ENCODE measurements at regions not wholly inside any gene's neighbourhood (a gene's known extent, or its start where the extent isn't known, plus 50 kb on each side); places are given as distances from the start of the nearest gene placed in this dataset.

- Histone ChIP-seq H2BK15ac (ENCODE audit: low read depth, poor library complexity, severe bottlenecking) (no peak overlapping the region), H4K8ac (ENCODE audit: low read length) (no peak overlapping the region), H3K9ac (ENCODE audit: low read length) (no peak overlapping the region), H3K36me3 (ENCODE audit: control insufficient read depth in 1 of 2, insufficient read depth in 2 of 2, low read depth in 1 of 2, low read length in 2 of 2) (no peaks in the 10 kb centered on the region), H4K91ac (ENCODE audit: low read length) (no peak overlapping the region), H3K18ac (ENCODE audit: low read depth in 1 of 2, low read length in 2 of 2) (no peak overlapping the region), H3K9me3 (ENCODE audit: control insufficient read depth, low read length) (no peaks in the 10 kb centered on the region), H2BK5ac (ENCODE audit: low read depth, low read length, poor library complexity, severe bottlenecking) (no peak overlapping the region), H3K4me2 (ENCODE audit: low read length, poor library complexity, severe bottlenecking) (no peak overlapping the region), H3K23ac (ENCODE audit: low read length in 2 of 2) (no peak overlapping the region), H3K14ac (ENCODE audit: low read length in 2 of 2) (no peak overlapping the region), H3K27me3 (ENCODE audit: control insufficient read depth in 1 of 2, insufficient read depth in 1 of 2, low read length in 2 of 2) (no peaks in the 10 kb centered on the region), H3K4ac (ENCODE audit: low read depth in 1 of 2, low read length in 2 of 2) (no peak overlapping the region), H2AFZ (ENCODE audit: low read depth, low read length) (no peak overlapping the region), H3K4me1 (ENCODE audit: control insufficient read depth, insufficient read depth, low read depth, low read length) (no peaks in the 10 kb centered on the region), H3K79me1 (replicated peaks; ENCODE audit: low read length, poor library complexity, severe bottlenecking) (no peaks in the 10 kb centered on the region), H2AK5ac (ENCODE audit: low read length, severe bottlenecking) (no peak overlapping the region), H2BK120ac (ENCODE audit: low read depth, low read length) (no peak overlapping the region), H3K4me3 (ENCODE audit: insufficient read depth in 1 of 2, low read depth in 1 of 2, low read length in 2 of 2) (no peak overlapping the region), H2BK12ac (ENCODE audit: low read length in 2 of 2) (no peak overlapping the region), H3K27ac (ENCODE audit: low read length, poor library complexity, severe bottlenecking) (no peak overlapping the region)
- DNase-seq: no peak
- 89% methylated on average over 11 of the region's 11 CpGs for WGBS
These were observed 602.9 kb upstream of the ARID1B start for GRCh38 chr6:156174031-156174890.

DNA sequence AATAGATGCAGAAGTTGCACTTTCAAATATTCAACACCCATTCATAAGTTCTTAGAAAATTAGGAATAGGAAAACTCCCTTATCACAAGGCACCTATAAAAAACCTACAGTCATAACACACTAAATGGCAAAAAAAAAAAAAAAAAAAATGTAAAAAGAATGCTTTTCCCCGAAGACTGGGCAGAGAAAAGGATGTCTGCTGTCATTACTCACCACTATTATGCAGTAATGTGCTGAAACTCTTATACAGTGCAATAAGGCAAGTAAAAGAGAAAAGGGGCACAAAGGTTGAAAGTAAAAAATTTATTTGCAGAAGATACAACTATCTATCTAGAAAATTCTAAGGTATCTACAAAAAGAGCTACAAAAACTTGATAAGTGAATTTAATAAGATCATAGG is 607.8 kb upstream of the ARID1B start:
- no peak overlapping the region for H2AFZ ChIP-seq (ENCODE audit: low read depth, low read length)
- H2BK5ac ChIP-seq (ENCODE audit: low read depth, low read length, poor library complexity, severe bottlenecking): no peak overlapping the region
- no peak overlapping the region for H3K4ac ChIP-seq (ENCODE audit: low read depth in 1 of 2, low read length in 2 of 2)
- H3K18ac ChIP-seq (ENCODE audit: low read depth in 1 of 2, low read length in 2 of 2): no peak overlapping the region
- no peak for DNase-seq
- no peak overlapping the region for H3K4me2 ChIP-seq (ENCODE audit: low read length, poor library complexity, severe bottlenecking)
- no peak overlapping the region for H4K8ac ChIP-seq (ENCODE audit: low read length)
- H3K14ac ChIP-seq (ENCODE audit: low read length in 2 of 2): no peak overlapping the region
- no peaks in the 10 kb centered on the region for H3K79me1 ChIP-seq (replicated peaks; ENCODE audit: low read length, poor library complexity, severe bottlenecking)
- no peak overlapping the region for H3K27ac ChIP-seq (ENCODE audit: low read length, poor library complexity, severe bottlenecking)
- no peak overlapping the region for H2BK12ac ChIP-seq (ENCODE audit: low read length in 2 of 2)
- no peak overlapping the region for H3K23ac ChIP-seq (ENCODE audit: low read length in 2 of 2)
- H3K36me3 ChIP-seq (ENCODE audit: control insufficient read depth in 1 of 2, insufficient read depth in 2 of 2, low read depth in 1 of 2, low read length in 2 of 2): no peaks in the 10 kb centered on the region
- no peak overlapping the region for H3K4me3 ChIP-seq (ENCODE audit: insufficient read depth in 1 of 2, low read depth in 1 of 2, low read length in 2 of 2)
- no CpG with 5 or more reads among the region's 1 CpG for WGBS
- no peak overlapping the region for H4K91ac ChIP-seq (ENCODE audit: low read length)
- H3K9me3 ChIP-seq (ENCODE audit: control insufficient read depth, low read length): no peaks in the 10 kb centered on the region
- H2AK5ac ChIP-seq (ENCODE audit: low read length, severe bottlenecking): no peak overlapping the region
- H2BK120ac ChIP-seq (ENCODE audit: low read depth, low read length): no peak overlapping the region
- no peak overlapping the region for H2BK15ac ChIP-seq (ENCODE audit: low read depth, poor library complexity, severe bottlenecking)
- no peak overlapping the region for H3K9ac ChIP-seq (ENCODE audit: low read length)
- no peaks in the 10 kb centered on the region for H3K4me1 ChIP-seq (ENCODE audit: control insufficient read depth, insufficient read depth, low read depth, low read length)
- no peaks in the 10 kb centered on the region for H3K27me3 ChIP-seq (ENCODE audit: control insufficient read depth in 1 of 2, insufficient read depth in 1 of 2, low read length in 2 of 2)

GRCh38 chr6:156167625-156168071 is 609.5 kb upstream of the ARID1B start:
- no peaks in the 10 kb centered on the region for H3K36me3 ChIP-seq (ENCODE audit: control insufficient read depth in 1 of 2, insufficient read depth in 2 of 2, low read depth in 1 of 2, low read length in 2 of 2)
- H3K27me3 ChIP-seq (ENCODE audit: control insufficient read depth in 1 of 2, insufficient read depth in 1 of 2, low read length in 2 of 2): no peaks in the 10 kb centered on the region
- no peak overlapping the region for H3K4ac ChIP-seq (ENCODE audit: low read depth in 1 of 2, low read length in 2 of 2)
- H3K4me3 ChIP-seq (ENCODE audit: insufficient read depth in 1 of 2, low read depth in 1 of 2, low read length in 2 of 2): peak overlapping the region in 1 of 2 experiments; percentile 63
- WGBS: 91% methylated on average over 7 of the region's 7 CpGs
- H3K9me3 ChIP-seq (ENCODE audit: control insufficient read depth, low read length): no peaks in the 10 kb centered on the region
- no peak overlapping the region for H4K8ac ChIP-seq (ENCODE audit: low read length)
- H2BK5ac ChIP-seq (ENCODE audit: low read depth, low read length, poor library complexity, severe bottlenecking): no peak overlapping the region
- no peak overlapping the region for H2BK120ac ChIP-seq (ENCODE audit: low read depth, low read length)
- H2BK15ac ChIP-seq (ENCODE audit: low read depth, poor library complexity, severe bottlenecking): no peak overlapping the region
- DNase-seq: no peak
- H3K18ac ChIP-seq (ENCODE audit: low read depth in 1 of 2, low read length in 2 of 2): no peak overlapping the region
- H3K14ac ChIP-seq (ENCODE audit: low read length in 2 of 2): peak overlapping the region in 1 of 2 experiments; percentile 7
- H3K9ac ChIP-seq (ENCODE audit: low read length): peak overlapping the region; percentile 80
- H3K27ac ChIP-seq (ENCODE audit: low read length, poor library complexity, severe bottlenecking): no peak overlapping the region
- no peak overlapping the region for H4K91ac ChIP-seq (ENCODE audit: low read length)
- no peaks in the 10 kb centered on the region for H3K4me1 ChIP-seq (ENCODE audit: control insufficient read depth, insufficient read depth, low read depth, low read length)
- no peak overlapping the region for H2BK12ac ChIP-seq (ENCODE audit: low read length in 2 of 2)
- H3K23ac ChIP-seq (ENCODE audit: low read length in 2 of 2): no peak overlapping the region
- H3K79me1 ChIP-seq (replicated peaks; ENCODE audit: low read length, poor library complexity, severe bottlenecking): no peaks in the 10 kb centered on the region
- H2AK5ac ChIP-seq (ENCODE audit: low read length, severe bottlenecking): no peak overlapping the region
- no peak overlapping the region for H3K4me2 ChIP-seq (ENCODE audit: low read length, poor library complexity, severe bottlenecking)
- no peak overlapping the region for H2AFZ ChIP-seq (ENCODE audit: low read depth, low read length)

DNA sequence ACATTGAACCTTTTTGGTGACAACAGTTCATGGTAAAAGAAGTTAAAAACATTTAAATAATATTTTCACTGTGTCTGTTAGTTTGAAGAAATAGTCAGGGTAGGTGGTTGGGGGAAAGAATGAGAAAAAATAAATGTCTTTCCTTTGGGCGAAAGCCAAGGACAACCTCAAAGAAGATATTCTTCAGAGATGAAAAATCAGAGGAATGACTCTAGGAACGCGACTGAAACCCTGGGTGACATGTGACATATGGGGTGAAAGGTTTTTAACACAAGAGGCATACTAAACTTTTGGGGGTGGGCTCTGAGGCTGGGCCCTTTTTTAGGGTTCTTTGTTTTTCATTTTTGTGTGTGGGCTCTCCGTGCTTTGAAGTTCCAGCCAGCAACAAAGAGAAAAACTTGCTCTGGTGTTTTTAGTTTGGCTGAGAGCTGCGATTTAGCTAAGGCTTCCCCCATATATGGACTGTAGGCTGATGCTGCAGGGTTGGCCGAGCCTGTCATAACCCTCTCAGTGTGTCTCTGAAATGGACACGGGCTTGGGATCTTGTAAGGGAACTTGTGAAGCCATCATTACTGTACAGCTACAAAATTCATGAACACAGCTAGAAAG is 610.1 kb upstream of the ARID1B start:
- Histone ChIP-seq H3K14ac (ENCODE audit: low read length in 2 of 2) (no peak overlapping the region), H3K79me1 (replicated peaks; ENCODE audit: low read length, poor library complexity, severe bottlenecking) (no peaks in the 10 kb centered on the region), H4K8ac (ENCODE audit: low read length) (no peak overlapping the region), H2AK5ac (ENCODE audit: low read length, severe bottlenecking) (no peak overlapping the region), H3K23ac (ENCODE audit: low read length in 2 of 2) (no peak overlapping the region), H3K9ac (ENCODE audit: low read length) (peak overlapping the region; percentile 80), H3K4me3 (ENCODE audit: insufficient read depth in 1 of 2, low read depth in 1 of 2, low read length in 2 of 2) (peak overlapping the region in 1 of 2 experiments; percentile 63), H4K91ac (ENCODE audit: low read length) (no peak overlapping the region), H2BK5ac (ENCODE audit: low read depth, low read length, poor library complexity, severe bottlenecking) (no peak overlapping the region), H3K27ac (ENCODE audit: low read length, poor library complexity, severe bottlenecking) (no peak overlapping the region), H3K9me3 (ENCODE audit: control insufficient read depth, low read length) (no peaks in the 10 kb centered on the region), H3K4me1 (ENCODE audit: control insufficient read depth, insufficient read depth, low read depth, low read length) (no peaks in the 10 kb centered on the region), H3K18ac (ENCODE audit: low read depth in 1 of 2, low read length in 2 of 2) (no peak overlapping the region), H2BK120ac (ENCODE audit: low read depth, low read length) (no peak overlapping the region), H3K27me3 (ENCODE audit: control insufficient read depth in 1 of 2, insufficient read depth in 1 of 2, low read length in 2 of 2) (no peaks in the 10 kb centered on the region), H3K4me2 (ENCODE audit: low read length, poor library complexity, severe bottlenecking) (no peak overlapping the region), H3K4ac (ENCODE audit: low read depth in 1 of 2, low read length in 2 of 2) (no peak overlapping the region), H2AFZ (ENCODE audit: low read depth, low read length) (no peak overlapping the region), H3K36me3 (ENCODE audit: control insufficient read depth in 1 of 2, insufficient read depth in 2 of 2, low read depth in 1 of 2, low read length in 2 of 2) (no peaks in the 10 kb centered on the region), H2BK15ac (ENCODE audit: low read depth, poor library complexity, severe bottlenecking) (no peak overlapping the region), H2BK12ac (ENCODE audit: low read length in 2 of 2) (no peak overlapping the region)
- WGBS: 89% methylated on average over 7 of the region's 7 CpGs
- no peak for DNase-seq
